Large intestine (tissue), 3 donors: ENCODE measurements at regions not wholly inside any gene's neighbourhood (a gene's known extent, or its start where the extent isn't known, plus 50 kb on each side); places are given as distances from the start of the nearest gene placed in this dataset.
A peak's percentile ranks its signal among the peaks of the same experiment; 100 is the strongest.

Experiments
- DNase-seq, 2 donors: peaks; one replicate each; pipeline versions ENCODE4 v3.0.0 to v3.0.0-alpha.2; 2013
- H3K27ac ChIP-seq: one replicate; pipeline ENCODE4 v1.5.1; 2013; ENCODE audit warnings: low read length
- H3K27me3 ChIP-seq: 2 replicates; pipeline ENCODE4 v1.6.1; 2013; ENCODE audit warnings: low read length; ENCODE audit not compliant: control insufficient read depth, insufficient read depth
- H3K36me3 ChIP-seq: 2 replicates; pipeline ENCODE4 v1.6.1; 2013; ENCODE audit warnings: low read length; ENCODE audit not compliant: control insufficient read depth, insufficient read depth
- H3K4me1 ChIP-seq: one replicate; pipeline ENCODE4 v1.6.1; 2013; ENCODE audit warnings: low read length; ENCODE audit not compliant: control insufficient read depth, insufficient read depth
- H3K4me3 ChIP-seq: one replicate; pipeline ENCODE4 v1.5.1; 2013; ENCODE audit warnings: low read length
- H3K9me3 ChIP-seq: one replicate; pipeline ENCODE4 v1.6.1; 2013; ENCODE audit warnings: mild to moderate bottlenecking, low read depth, low read length, moderate library complexity; ENCODE audit not compliant: control insufficient read depth
- WGBS: methylation state at CpG from one replicate; pipeline ENCODE4 v1.1.5; 2013; ENCODE audit warnings: low lambda C conversion rate; ENCODE audit not compliant: insufficient coverage; 5-methylcytosine and 5-hydroxymethylcytosine counted together

- Histone ChIP-seq H3K9me3 (peaks cover 3% of the 10 kb centered on the region), H3K36me3 (no peaks in the 10 kb centered on the region), H3K4me1 (peaks cover 16% of the 10 kb centered on the region), H3K27me3 (no peaks in the 10 kb centered on the region), H3K4me3 (no peak overlapping the region), H3K27ac (peak overlapping the region; percentile 63)
- DNase-seq, result peak in 1 of 2 donors; percentile 14
- WGBS, result no CpG with 5 or more reads among the region's 24 CpGs
These were observed 69.0 kb upstream of the ASAP2 start for GRCh38 chr2:9137379-9138150.

GRCh38 chr2:9135822-9136558 is 70.6 kb upstream of the ASAP2 start:
- H3K27me3 ChIP-seq, result no peaks in the 10 kb centered on the region
- H3K4me1 ChIP-seq, result peaks cover 13% of the 10 kb centered on the region
- DNase-seq, result no peak
- no peak overlapping the region for H3K27ac ChIP-seq
- H3K9me3 ChIP-seq, result peaks cover 3% of the 10 kb centered on the region
- no peak overlapping the region for H3K4me3 ChIP-seq
- H3K36me3 ChIP-seq, result no peaks in the 10 kb centered on the region
- WGBS, result no CpG with 5 or more reads among the region's 15 CpGs

- WGBS, result no CpG with 5 or more reads among the region's 8 CpGs
- DNase-seq, result no peak
These were observed 79.3 kb upstream of the ASAP2 start for GRCh38 chr2:9127316-9127715.

GRCh38 chr2:9126540-9126939 is 80.1 kb upstream of the ASAP2 start:
- WGBS, result 100% methylated on average over 1 of the region's 3 CpGs
- no peaks in the 10 kb centered on the region for H3K9me3 ChIP-seq
- H3K36me3 ChIP-seq, result no peaks in the 10 kb centered on the region
- no peaks in the 10 kb centered on the region for H3K27me3 ChIP-seq
- no peak overlapping the region for H3K27ac ChIP-seq
- H3K4me1 ChIP-seq, result no peaks in the 10 kb centered on the region
- no peak for DNase-seq
- no peak overlapping the region for H3K4me3 ChIP-seq

More at GRCh38 chr2:9127316-9127715, 79.3 kb upstream of the ASAP2 start:
- no peaks in the 10 kb centered on the region for H3K4me1 ChIP-seq
- H3K36me3 ChIP-seq, result no peaks in the 10 kb centered on the region
- H3K27me3 ChIP-seq, result no peaks in the 10 kb centered on the region
- H3K27ac ChIP-seq, result no peak overlapping the region
- H3K4me3 ChIP-seq, result no peak overlapping the region
- no peaks in the 10 kb centered on the region for H3K9me3 ChIP-seq

- no peaks in the 10 kb centered on the region for H3K36me3 ChIP-seq
- no peaks in the 10 kb centered on the region for H3K4me1 ChIP-seq
- H3K27me3 ChIP-seq, result no peaks in the 10 kb centered on the region
- no peak for DNase-seq
- no peak overlapping the region for H3K4me3 ChIP-seq
- H3K9me3 ChIP-seq, result no peaks in the 10 kb centered on the region
- WGBS, result no CpG with 5 or more reads among the region's 14 CpGs
- no peak overlapping the region for H3K27ac ChIP-seq
These were observed 82.3 kb upstream of the ASAP2 start for GRCh38 chr2:9124231-9124741.

- no CpG with 5 or more reads among the region's 5 CpGs for WGBS
- H3K36me3 ChIP-seq, result no peaks in the 10 kb centered on the region
- no peak for DNase-seq
- no peaks in the 10 kb centered on the region for H3K27me3 ChIP-seq
- H3K9me3 ChIP-seq, result no peaks in the 10 kb centered on the region
- no peak overlapping the region for H3K27ac ChIP-seq
- H3K4me3 ChIP-seq, result no peak overlapping the region
- H3K4me1 ChIP-seq, result no peaks in the 10 kb centered on the region
These were observed 83.5 kb upstream of the ASAP2 start for GRCh38 chr2:9123069-9123468.

- Histone ChIP-seq H3K27ac (no peak overlapping the region), H3K27me3 (no peaks in the 10 kb centered on the region), H3K36me3 (no peaks in the 10 kb centered on the region), H3K4me3 (no peak overlapping the region), H3K9me3 (no peaks in the 10 kb centered on the region), H3K4me1 (no peaks in the 10 kb centered on the region)
- no peak for DNase-seq
- WGBS, result 95% methylated on average over 4 of the region's 8 CpGs
These were observed 84.2 kb upstream of the ASAP2 start for GRCh38 chr2:9122367-9122766.

GRCh38 chr2:9118383-9118960 is 88.1 kb upstream of the ASAP2 start:
- H3K4me1 ChIP-seq, result no peaks in the 10 kb centered on the region
- no peak overlapping the region for H3K27ac ChIP-seq
- H3K27me3 ChIP-seq, result no peaks in the 10 kb centered on the region
- no peaks in the 10 kb centered on the region for H3K9me3 ChIP-seq
- 72% methylated on average over 2 of the region's 11 CpGs for WGBS
- no peak overlapping the region for H3K4me3 ChIP-seq
- DNase-seq, result no peak
- H3K36me3 ChIP-seq, result no peaks in the 10 kb centered on the region

GRCh38 chr2:9115229-9115628 is 91.4 kb upstream of the ASAP2 start:
- no peaks in the 10 kb centered on the region for H3K36me3 ChIP-seq
- H3K9me3 ChIP-seq, result no peaks in the 10 kb centered on the region
- H3K27ac ChIP-seq, result no peak overlapping the region
- H3K27me3 ChIP-seq, result no peaks in the 10 kb centered on the region
- no CpG with 5 or more reads among the region's 2 CpGs for WGBS
- H3K4me1 ChIP-seq, result no peaks in the 10 kb centered on the region
- no peak overlapping the region for H3K4me3 ChIP-seq
- no peak for DNase-seq

GRCh38 chr2:9114458-9114857 is 92.2 kb upstream of the ASAP2 start:
- no peak for DNase-seq
- no peaks in the 10 kb centered on the region for H3K36me3 ChIP-seq
- no peak overlapping the region for H3K27ac ChIP-seq
- 100% methylated on average over 1 of the region's 3 CpGs for WGBS
- H3K4me1 ChIP-seq, result no peaks in the 10 kb centered on the region
- H3K9me3 ChIP-seq, result no peaks in the 10 kb centered on the region
- H3K4me3 ChIP-seq, result no peak overlapping the region
- no peaks in the 10 kb centered on the region for H3K27me3 ChIP-seq
